HG02678 (cell line): ENCODE measurements at regions not wholly inside any gene's neighbourhood (a gene's known extent, or its start where the extent isn't known, plus 50 kb on each side); places are given as distances from the start of the nearest gene placed in this dataset.

ENCODE experiments used
- ATAC-seq: cut with Tn5 transposase; IDR thresholded peaks from one replicate; pipeline ENCODE4 v1.9.1; 2021; ENCODE audit warnings: mild to moderate bottlenecking, moderate library complexity; ENCODE audit not compliant: unreplicated experiment

GRCh38 chr4:26094911-26095310 lies 180.9 kb downstream of the SMIM20 start:
- no peak for ATAC-seq

- ATAC-seq: no peak
Measured at GRCh38 chr4:26099967-26100366, 185.9 kb downstream of the SMIM20 start.

GRCh38 chr4:26101011-26101410 lies 187.0 kb downstream of the SMIM20 start:
- ATAC-seq: no peak

GRCh38 chr4:26104056-26104685 lies 190.2 kb downstream of the SMIM20 start:
- ATAC-seq: peak; percentile 90

- no peak for ATAC-seq
Measured at GRCh38 chr4:26105337-26105736, 191.3 kb downstream of the SMIM20 start.

- no peak for ATAC-seq
Measured at GRCh38 chr4:26105815-26106699, 192.0 kb downstream of the SMIM20 start.

- ATAC-seq: no peak
Measured at GRCh38 chr4:26106776-26107175, 192.8 kb downstream of the SMIM20 start.

GRCh38 chr4:26108054-26108453 lies 194.0 kb downstream of the SMIM20 start:
- no peak for ATAC-seq

GRCh38 chr4:26110493-26110892 lies 196.5 kb downstream of the SMIM20 start:
- ATAC-seq: no peak

GRCh38 chr4:26113339-26113940 lies 199.4 kb downstream of the SMIM20 start:
- ATAC-seq: no peak

GRCh38 chr4:26116057-26116456 lies 202.0 kb downstream of the SMIM20 start:
- ATAC-seq: no peak

- ATAC-seq: no peak
Measured at GRCh38 chr4:26120098-26120825, 200.6 kb upstream of the RBPJ start.

GRCh38 chr4:26122690-26123089 lies 198.1 kb upstream of the RBPJ start:
- ATAC-seq: no peak

GRCh38 chr4:26124753-26125321 lies 196.0 kb upstream of the RBPJ start:
- ATAC-seq: no peak

GRCh38 chr4:26126143-26126718 lies 194.6 kb upstream of the RBPJ start:
- ATAC-seq: peak; percentile 58

- ATAC-seq: no peak
Measured at GRCh38 chr4:26126994-26127393, 193.8 kb upstream of the RBPJ start.

GRCh38 chr4:26127851-26128337 lies 192.9 kb upstream of the RBPJ start:
- ATAC-seq: no peak

GRCh38 chr4:26130173-26130572 lies 190.6 kb upstream of the RBPJ start:
- peak; percentile 62 for ATAC-seq

- no peak for ATAC-seq
Measured at GRCh38 chr4:26130841-26131432, 189.9 kb upstream of the RBPJ start.

- peak; percentile 64 for ATAC-seq
Measured at GRCh38 chr4:26131711-26132110, 189.1 kb upstream of the RBPJ start.
